Thyroid gland (tissue), 4 donors: ENCODE measurements at regions not wholly inside any gene's neighbourhood (a gene's known extent, or its start where the extent isn't known, plus 50 kb on each side); places are given as distances from the start of the nearest gene placed in this dataset.

ENCODE experiments used
- DNase-seq, 2 donors: peaks; one replicate each; pipeline ENCODE4 v3.0.0-alpha.2; 2019
- H3K27ac ChIP-seq, 3 donors: fragments of 200-600 bp; sonication (generic); 1 replicate in 2 of 3; 2 replicates in 1 of 3; pipeline ENCODE4 v1.5.1; 2016 to 2019; ENCODE audit warnings: mild to moderate bottlenecking in 1 of 3, moderate library complexity in 1 of 3
- H3K27me3 ChIP-seq: fragments of 200-600 bp; sonication (generic); one replicate; pipeline ENCODE4 v1.5.1; 2019
- H3K36me3 ChIP-seq, 2 donors: fragments of 200-600 bp; sonication (generic); one replicate each; pipeline ENCODE4 v1.5.1; 2016 to 2019
- H3K4me1 ChIP-seq, 2 donors: fragments of 200-600 bp; sonication (generic); one replicate each; pipeline ENCODE4 v1.5.1; 2017 to 2019
- H3K4me3 ChIP-seq, 3 donors: fragments of 200-600 bp; sonication (generic); replicated peaks in 1 of 3; 1 replicate in 2 of 3; 2 replicates in 1 of 3; pipeline ENCODE4 v1.5.1; 2016; ENCODE audit warnings: mild to moderate bottlenecking in 1 of 3
- H3K9me3 ChIP-seq: fragments of 200-600 bp; sonication (generic); one replicate; pipeline ENCODE4 v1.5.1; 2017
- POLR2A ChIP-seq, 2 donors: fragments of 450-650 bp; IDR thresholded peaks; one replicate each; pipeline ENCODE4 v1.6.1; 2017; ENCODE audit warnings: antibody characterized with exemption in 2 of 2, mild to moderate bottlenecking in 2 of 2, moderate library complexity in 1 of 2
- WGBS, 2 donors: methylation state at CpG; one replicate each; pipeline ENCODE4 v1.1.5; 2017; 5-methylcytosine and 5-hydroxymethylcytosine counted together
- intact Hi-C: fragments of 100-400 bp; cut with DNase I; formaldehyde crosslinking; loops from one replicate; pipeline ENCODE4 v1.15.1; 2023
- TF ChIP-seq, protein P1 (sequence below), 6 experiments: fragments of 200-600 bp in 3 of 6; fragments of 450-650 bp in 3 of 6; sonication (generic) in 3 of 6; IDR thresholded peaks; one replicate each; pipeline ENCODE4 v1.5.1; 2016 to 2019; ENCODE audit warnings: antibody characterized with exemption in 6 of 6, mild to moderate bottlenecking in 2 of 6, inconsistent platforms in 1 of 6, moderate library complexity in 1 of 6

DNA sequence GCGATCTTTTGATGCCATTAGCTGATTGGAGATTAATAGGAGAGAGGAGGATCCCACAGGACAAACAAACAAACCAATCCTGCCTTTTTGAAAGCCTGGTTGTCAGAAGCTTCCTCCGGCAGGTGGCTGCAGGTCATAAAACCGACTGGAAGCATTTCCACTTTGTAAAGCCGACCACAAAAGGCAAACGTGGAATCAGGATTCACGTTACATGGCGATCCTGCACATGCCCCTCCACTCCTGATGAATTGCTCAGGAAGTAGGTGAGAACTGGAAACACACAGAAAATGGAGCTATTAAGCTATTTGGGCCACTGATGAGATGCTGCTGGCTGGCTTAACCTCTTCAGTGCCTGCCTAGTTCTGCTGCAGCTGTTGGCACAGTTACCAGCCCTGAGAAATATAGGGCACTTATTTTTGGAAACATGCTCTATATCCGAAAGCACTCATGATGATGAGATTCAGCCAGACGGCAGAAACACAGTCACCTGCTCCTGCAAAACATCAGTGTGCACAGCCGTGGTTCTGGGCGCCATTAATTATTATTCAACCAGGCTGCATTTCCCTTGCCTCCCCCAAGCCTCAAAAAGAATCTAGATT, 110.3 kb upstream of the ST6GAL2 start:
- H3K36me3 ChIP-seq, result no peaks in the 10 kb centered on the region
- WGBS, 2 donors, result 76 to 82% methylated on average over 11 of the region's 11 CpGs
- no peaks in the 10 kb centered on the region for H3K27me3 ChIP-seq
- no peak overlapping the region for H3K4me3 ChIP-seq
- H3K4me1 ChIP-seq, result no peaks in the 10 kb centered on the region
- intact Hi-C loops, result no loop called here
- DNase-seq, result no peak
- no peak overlapping the region for H3K27ac ChIP-seq
- TF ChIP-seq, protein P1, sequence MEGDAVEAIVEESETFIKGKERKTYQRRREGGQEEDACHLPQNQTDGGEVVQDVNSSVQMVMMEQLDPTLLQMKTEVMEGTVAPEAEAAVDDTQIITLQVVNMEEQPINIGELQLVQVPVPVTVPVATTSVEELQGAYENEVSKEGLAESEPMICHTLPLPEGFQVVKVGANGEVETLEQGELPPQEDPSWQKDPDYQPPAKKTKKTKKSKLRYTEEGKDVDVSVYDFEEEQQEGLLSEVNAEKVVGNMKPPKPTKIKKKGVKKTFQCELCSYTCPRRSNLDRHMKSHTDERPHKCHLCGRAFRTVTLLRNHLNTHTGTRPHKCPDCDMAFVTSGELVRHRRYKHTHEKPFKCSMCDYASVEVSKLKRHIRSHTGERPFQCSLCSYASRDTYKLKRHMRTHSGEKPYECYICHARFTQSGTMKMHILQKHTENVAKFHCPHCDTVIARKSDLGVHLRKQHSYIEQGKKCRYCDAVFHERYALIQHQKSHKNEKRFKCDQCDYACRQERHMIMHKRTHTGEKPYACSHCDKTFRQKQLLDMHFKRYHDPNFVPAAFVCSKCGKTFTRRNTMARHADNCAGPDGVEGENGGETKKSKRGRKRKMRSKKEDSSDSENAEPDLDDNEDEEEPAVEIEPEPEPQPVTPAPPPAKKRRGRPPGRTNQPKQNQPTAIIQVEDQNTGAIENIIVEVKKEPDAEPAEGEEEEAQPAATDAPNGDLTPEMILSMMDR (IDR thresholded peaks at IDR 0.05), result no peak
- no peak for TF ChIP-seq POLR2A (IDR thresholded peaks at IDR 0.05)
- H3K9me3 ChIP-seq, result no peaks in the 10 kb centered on the region

DNA sequence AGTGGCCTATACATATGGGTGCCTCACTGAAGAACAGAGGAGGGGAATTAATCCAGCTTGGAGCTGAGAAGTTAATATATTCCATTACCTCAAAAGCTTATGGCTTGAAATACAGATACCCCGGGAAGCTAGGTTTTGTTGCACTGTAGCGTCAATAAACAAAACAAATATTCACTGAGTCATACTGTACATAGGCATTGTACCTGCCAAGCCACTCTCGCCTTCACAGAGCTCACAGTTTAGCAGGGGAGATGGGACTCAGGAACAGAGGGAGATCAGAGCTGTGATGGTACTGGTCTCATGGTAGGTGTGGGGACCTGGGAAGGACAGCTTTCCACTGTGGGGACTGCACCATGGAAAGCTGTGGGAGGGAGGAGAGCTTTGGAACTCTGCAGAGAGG, 111.2 kb upstream of the ST6GAL2 start:
- no peak for TF ChIP-seq POLR2A (IDR thresholded peaks at IDR 0.05)
- TF ChIP-seq, protein P1 (IDR thresholded peaks at IDR 0.05), result no peak
- no peak for DNase-seq
- H3K9me3 ChIP-seq, result no peaks in the 10 kb centered on the region
- intact Hi-C loops, result no loop called here
- no peak overlapping the region for H3K27ac ChIP-seq
- H3K4me3 ChIP-seq, result no peak overlapping the region
- H3K36me3 ChIP-seq, result no peaks in the 10 kb centered on the region
- H3K27me3 ChIP-seq, result no peaks in the 10 kb centered on the region
- WGBS, 2 donors, result 65 to 100% methylated on average over 3 of the region's 3 CpGs
- H3K4me1 ChIP-seq, result no peaks in the 10 kb centered on the region

DNA sequence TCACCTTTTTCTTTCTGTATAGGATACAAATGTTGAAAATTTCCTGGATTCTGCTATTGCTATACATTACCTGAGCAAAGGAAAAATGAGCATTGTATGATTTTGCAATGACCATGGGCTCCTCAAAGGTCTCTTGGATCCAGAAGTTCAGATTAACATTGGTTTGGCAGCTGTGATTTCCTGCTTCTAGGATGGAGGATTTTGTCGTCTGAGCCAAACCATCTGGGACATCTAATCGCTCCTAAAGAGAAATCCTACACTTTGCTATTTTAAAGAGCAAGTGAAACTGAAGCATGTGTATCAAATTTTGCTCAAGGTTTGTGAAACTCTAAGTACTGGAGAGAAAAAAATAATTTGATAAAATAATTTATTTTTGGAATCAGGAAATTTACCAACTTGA, 115.1 kb upstream of the ST6GAL2 start:
- Histone ChIP-seq H3K4me1 (peaks cover 6 to 9% of the 10 kb centered on the region in 2 donors), H3K27me3 (no peaks in the 10 kb centered on the region), H3K4me3 (no peak overlapping the region), H3K27ac (no peak overlapping the region), H3K36me3 (no peaks in the 10 kb centered on the region), H3K9me3 (no peaks in the 10 kb centered on the region)
- WGBS, 2 donors, result 31 to 64% methylated on average over 2 of the region's 2 CpGs
- intact Hi-C loops, result no loop called here
- no peak for DNase-seq
- no peak for TF ChIP-seq POLR2A (IDR thresholded peaks at IDR 0.05)
- TF ChIP-seq, protein P1 (IDR thresholded peaks at IDR 0.05), result no peak

DNA sequence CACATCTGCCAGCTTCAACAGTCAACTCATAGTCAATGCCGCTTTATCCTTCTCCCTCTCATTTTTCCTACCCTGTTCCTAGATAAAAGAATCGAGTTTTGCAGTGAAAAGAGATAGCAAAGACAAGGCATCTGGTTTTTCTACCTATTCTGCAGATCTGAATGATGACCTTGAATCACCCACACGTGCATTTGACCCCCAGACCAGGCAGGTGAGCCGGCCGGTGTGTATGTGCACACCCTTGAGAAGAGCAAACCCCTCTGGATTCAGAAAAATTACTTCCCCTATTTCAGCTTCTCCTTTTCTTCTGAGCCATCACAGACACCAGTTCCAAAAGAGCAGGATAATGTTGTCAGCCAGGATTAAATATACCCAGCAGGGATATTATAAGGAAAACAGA, 115.6 kb upstream of the ST6GAL2 start:
- Histone ChIP-seq H3K27ac (no peak overlapping the region), H3K4me3 (no peak overlapping the region), H3K36me3 (no peaks in the 10 kb centered on the region), H3K4me1 (peaks cover 6 to 9% of the 10 kb centered on the region in 2 donors), H3K9me3 (no peaks in the 10 kb centered on the region), H3K27me3 (no peaks in the 10 kb centered on the region)
- 80 to 86% methylated on average over 5 of the region's 5 CpGs for WGBS, 2 donors
- DNase-seq, result no peak
- TF ChIP-seq POLR2A (IDR thresholded peaks at IDR 0.05), result no peak
- TF ChIP-seq, protein P1 (IDR thresholded peaks at IDR 0.05), result no peak
- intact Hi-C loops, result no loop called here

DNA sequence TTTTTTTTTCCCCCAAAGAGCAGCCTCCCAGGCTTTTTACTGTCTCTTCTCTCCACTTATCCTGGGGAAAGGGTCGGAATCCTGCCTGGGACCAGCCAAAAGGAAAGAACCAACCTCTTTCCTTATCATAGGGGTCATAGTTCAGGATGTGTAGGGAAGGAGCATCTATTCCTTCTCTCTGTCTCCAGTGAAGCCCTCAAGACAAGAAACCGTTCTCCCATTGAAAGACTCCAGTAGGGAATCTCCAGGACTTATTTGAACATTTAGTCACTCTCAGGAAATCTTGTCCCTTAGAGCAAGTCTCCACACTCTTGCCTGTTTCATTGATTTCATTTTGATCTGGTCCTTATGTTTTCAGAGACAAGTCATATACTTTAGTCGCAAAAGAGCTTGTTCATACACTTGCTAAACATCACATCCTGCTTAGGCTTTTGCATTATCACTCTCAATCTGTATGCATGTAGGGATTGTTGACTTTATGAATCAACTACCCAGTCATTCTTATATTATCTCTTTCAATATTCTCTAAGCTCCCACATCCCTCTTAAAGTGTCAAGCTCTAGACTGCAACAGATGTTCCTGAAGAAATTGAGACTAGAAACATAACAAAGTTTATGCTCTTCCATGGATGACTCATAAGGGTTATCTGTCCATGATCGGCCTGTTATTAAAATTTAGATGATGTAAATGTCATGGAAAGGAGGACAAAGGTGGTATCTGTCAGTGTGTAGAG, 116.2 kb upstream of the ST6GAL2 start:
- 89 to 90% methylated on average over 4 of the region's 4 CpGs for WGBS, 2 donors
- Histone ChIP-seq H3K4me3 (no peak overlapping the region), H3K27ac (no peak overlapping the region), H3K27me3 (no peaks in the 10 kb centered on the region), H3K4me1 (peaks cover 6 to 9% of the 10 kb centered on the region in 2 donors), H3K9me3 (no peaks in the 10 kb centered on the region), H3K36me3 (no peaks in the 10 kb centered on the region)
- no peak for DNase-seq
- no peak for TF ChIP-seq POLR2A (IDR thresholded peaks at IDR 0.05)
- TF ChIP-seq, protein P1 (IDR thresholded peaks at IDR 0.05), result no peak
- intact Hi-C loops, result no loop called here
